LNCAP (cell line): ENCODE measurements at regions not wholly inside any gene's neighbourhood (a gene's known extent, or its start where the extent isn't known, plus 50 kb on each side); places are given as distances from the start of the nearest gene placed in this dataset.

Experiments used
- TF ChIP-seq, protein P1 (sequence below): fragments of 450-650 bp; IDR thresholded peaks from 2 replicates; pipeline ENCODE4 v1.5.1; 2017; ENCODE audit warnings: mild to moderate bottlenecking

DNA sequence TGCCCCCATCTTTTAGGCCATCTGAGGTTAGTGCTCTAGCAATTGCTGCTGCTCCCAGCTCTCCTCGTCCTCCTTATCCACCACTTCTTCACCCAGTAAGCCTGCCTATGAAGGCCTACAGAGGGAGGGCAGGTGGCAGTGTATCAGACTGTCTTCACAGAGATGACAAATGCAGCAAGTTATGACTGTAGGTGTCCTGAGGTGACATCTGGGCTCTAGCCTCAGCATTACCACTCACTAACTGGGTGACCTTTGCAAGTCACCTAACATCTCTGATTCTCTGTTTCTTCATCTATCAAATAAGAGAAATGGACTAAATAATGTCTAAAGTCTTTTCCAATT lies 151.6 kb downstream of the NOC3L start:
- TF ChIP-seq, protein P1, sequence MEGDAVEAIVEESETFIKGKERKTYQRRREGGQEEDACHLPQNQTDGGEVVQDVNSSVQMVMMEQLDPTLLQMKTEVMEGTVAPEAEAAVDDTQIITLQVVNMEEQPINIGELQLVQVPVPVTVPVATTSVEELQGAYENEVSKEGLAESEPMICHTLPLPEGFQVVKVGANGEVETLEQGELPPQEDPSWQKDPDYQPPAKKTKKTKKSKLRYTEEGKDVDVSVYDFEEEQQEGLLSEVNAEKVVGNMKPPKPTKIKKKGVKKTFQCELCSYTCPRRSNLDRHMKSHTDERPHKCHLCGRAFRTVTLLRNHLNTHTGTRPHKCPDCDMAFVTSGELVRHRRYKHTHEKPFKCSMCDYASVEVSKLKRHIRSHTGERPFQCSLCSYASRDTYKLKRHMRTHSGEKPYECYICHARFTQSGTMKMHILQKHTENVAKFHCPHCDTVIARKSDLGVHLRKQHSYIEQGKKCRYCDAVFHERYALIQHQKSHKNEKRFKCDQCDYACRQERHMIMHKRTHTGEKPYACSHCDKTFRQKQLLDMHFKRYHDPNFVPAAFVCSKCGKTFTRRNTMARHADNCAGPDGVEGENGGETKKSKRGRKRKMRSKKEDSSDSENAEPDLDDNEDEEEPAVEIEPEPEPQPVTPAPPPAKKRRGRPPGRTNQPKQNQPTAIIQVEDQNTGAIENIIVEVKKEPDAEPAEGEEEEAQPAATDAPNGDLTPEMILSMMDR = no peak

DNA sequence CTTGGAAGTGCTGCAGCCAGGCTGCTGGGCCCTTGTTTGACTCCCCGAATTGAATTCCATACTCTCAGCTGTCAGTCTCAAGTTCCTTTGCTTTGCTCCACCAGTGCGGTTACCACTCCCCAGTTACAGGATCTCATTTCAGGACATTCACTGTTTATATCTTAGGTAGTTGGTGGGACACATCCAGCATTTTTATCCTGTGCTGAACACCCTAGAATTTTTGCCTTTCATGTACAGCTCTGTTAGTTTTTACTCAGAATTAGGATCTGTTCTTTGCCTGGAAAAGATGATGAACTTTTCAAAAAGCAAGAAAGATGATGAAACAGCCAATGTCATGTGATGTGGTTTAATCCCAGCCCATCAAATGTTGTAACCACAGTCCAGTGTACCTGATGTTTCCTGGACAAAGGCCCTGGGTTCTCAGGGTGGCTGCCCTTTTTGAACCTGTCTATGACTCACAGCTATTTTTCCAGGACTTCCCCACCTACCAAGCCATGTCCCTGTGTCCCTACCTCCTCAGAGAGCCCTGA lies 149.7 kb downstream of the NOC3L start:
- TF ChIP-seq, protein P1 = no peak

DNA sequence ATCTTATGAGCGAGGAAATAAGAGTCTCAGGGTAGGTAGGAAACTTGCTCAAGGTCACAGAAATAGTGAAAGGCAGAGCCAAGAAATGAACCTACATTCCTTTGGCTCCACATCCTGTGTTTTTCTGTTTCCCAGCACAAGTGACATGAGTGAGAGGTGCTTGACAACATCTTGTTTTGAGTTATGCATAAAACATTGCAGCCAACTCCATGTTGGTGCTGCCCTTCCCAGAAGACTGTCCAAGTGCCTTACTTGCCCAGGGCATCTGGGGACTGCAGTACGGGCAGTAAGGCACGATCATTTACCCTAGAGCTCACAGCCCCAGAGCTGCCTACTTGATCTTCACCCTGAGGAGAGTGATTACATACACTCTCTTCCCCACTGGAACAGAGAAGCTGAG lies 148.8 kb downstream of the NOC3L start:
- TF ChIP-seq, protein P1 = no peak

DNA sequence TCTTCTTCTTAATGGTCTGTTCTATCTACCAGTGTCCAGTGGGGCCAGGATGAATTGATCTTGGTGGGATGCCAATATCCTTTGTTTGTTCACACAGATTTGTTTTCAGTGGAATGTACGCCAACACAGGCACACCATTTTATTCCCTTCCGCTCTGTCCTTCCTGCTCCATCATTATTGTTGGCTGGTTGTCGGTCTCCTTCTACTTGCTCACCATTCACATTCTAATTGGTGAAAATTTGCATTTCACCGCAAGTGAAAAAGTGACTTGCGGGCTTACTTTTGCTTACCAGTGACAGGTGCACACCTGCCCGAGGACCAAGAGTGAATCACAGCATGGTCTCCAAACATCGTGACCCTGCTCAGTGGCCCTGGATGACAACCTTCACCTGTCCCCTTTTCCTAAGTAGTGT lies 148.3 kb downstream of the NOC3L start:
- TF ChIP-seq, protein P1 = no peak

DNA sequence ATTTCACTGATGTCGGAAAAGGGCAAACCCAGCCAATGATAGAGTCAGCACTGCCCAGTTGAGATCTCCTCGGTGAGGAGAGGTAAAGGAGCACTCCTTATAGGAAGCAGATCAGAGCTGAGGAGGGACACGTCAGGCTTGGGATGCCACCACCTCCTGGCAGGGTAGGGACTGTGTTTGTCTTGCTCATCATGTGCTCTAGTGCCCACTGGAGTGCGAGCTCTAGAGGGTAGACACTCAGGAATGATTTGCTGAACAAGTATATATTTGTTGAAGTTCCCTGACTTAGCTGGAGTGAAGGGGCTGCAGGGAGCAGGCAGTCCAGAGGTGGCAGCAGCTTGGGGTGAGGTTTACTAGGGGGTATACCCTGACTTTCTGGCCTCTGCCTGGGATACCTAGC lies 146.5 kb downstream of the NOC3L start:
- TF ChIP-seq, protein P1 = no peak

DNA sequence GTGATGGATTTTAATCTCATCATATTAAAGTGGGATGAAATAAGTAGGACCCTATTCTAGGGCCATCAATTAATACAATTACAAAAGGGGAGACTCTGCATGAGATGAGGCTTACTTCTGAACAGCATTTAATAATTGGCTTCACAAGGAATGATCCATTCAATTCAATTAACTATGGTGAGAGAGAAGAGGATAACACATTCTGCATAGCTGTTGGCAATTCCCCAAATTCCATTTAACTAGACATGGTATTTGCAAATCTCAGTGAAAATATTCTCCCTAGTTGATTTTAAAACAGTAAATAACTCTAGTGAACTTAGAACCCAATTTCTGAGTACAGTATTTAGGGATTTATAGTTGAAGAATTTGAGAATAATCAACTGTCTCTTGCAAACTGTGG lies 145.3 kb downstream of the NOC3L start:
- TF ChIP-seq, protein P1 = no peak

DNA sequence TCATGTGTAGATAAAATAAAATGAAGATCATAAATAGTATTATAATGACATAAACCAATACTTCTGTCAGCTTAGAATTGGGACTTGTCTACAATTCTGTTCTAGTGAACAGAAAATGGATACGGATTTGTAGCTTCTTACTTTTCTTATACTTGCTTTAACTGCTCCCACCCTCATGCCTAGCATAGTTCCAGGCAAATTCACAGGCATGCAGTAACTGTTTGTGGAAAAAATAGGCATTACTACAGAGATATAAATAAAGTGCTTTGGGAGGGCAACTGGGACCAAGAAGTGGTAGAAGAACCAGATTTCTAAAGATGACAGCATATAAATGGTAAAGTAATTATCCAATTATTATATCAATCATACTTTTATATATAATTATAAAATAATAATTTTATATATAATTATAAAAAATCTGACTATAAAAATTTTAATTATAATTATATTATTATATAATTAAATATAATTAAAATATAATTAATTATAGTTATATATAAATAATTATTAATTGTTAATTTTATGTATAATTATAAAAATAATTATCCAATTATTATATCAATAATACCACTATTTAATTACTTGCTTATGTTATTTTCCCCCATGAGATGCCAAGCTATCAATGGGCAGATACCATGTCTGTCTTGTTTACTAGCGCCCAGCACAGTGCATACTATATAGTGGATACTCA lies 144.1 kb downstream of the NOC3L start:
- TF ChIP-seq, protein P1 = no peak

DNA sequence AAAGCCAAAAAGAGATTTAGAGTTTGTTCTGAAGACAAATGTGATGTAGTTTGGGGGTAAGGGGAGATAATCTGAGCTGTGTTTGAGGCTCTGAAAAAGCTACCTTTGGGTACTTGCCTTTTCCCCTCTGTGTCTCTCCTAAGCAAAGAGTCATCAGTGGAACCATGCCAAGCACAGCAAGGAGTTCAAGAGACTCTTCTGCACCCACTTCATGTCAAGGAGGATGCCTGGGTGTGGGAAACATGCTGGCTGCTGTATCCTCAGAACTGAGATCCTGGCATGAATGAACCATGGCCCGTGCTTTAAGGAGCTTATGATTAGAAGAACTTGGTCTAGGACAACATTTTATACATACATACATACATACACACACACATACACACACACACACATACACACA lies 142.9 kb downstream of the NOC3L start:
- TF ChIP-seq, protein P1 = no peak
